PC-9 (cell line): ENCODE measurements at regions not wholly inside any gene's neighbourhood (a gene's known extent, or its start where the extent isn't known, plus 50 kb on each side); places are given as distances from the start of the nearest gene placed in this dataset.

Source experiments
- BruUV-seq: library from RNA; stranded (reverse); fragments of 400-500 nt; replicated peaks from 2 replicates; lab custom pipeline; 2021; lab: Mats Ljungman, UMichigan
- CTCF ChIA-PET: fragments of 300-600 bp; sonication (Branson Sonifier 250); formaldehyde crosslinking; loops from one replicate; lab custom pipeline; 2022; ENCODE audit warnings: antibody characterized with exemption; lab: Charles Lee
- POLR2A ChIA-PET: fragments of 300-600 bp; sonication (Branson Sonifier 250); formaldehyde crosslinking; loops from one replicate; lab custom pipeline; 2022; ENCODE audit warnings: antibody characterized with exemption; ENCODE audit not compliant: unreplicated experiment; lab: Charles Lee
- DNase-seq, 2 experiments: peaks; one replicate each; pipeline versions ENCODE4 v3.0.0 to v3.0.0-alpha.2; 2015 to 2022; ENCODE audit warnings: mixed read lengths in 1 of 2
- H2AFZ ChIP-seq: fragments of 200-600 bp; sonication (generic); 2 replicates; pipeline ENCODE4 v1.8.1; 2017; ENCODE audit warnings: antibody characterized with exemption
- H3F3A ChIP-seq: fragments of 200-600 bp; sonication (generic); 2 replicates; pipeline ENCODE4 v1.8.1; 2017; ENCODE audit warnings: antibody characterized with exemption, mild to moderate bottlenecking, low read depth; ENCODE audit not compliant: insufficient read depth
- H3K27ac ChIP-seq: fragments of 200-600 bp; sonication (generic); 2 replicates; pipeline ENCODE4 v1.6.1; 2016; ENCODE audit warnings: mixed run types
- H3K27me3 ChIP-seq: fragments of 200-600 bp; sonication (generic); 2 replicates; pipeline ENCODE4 v1.6.1; 2016; ENCODE audit warnings: low read depth, mixed run types; ENCODE audit not compliant: insufficient read depth
- H3K36me3 ChIP-seq: fragments of 200-600 bp; sonication (generic); 2 replicates; pipeline ENCODE4 v1.6.1; 2016; ENCODE audit warnings: low read depth, mixed run types
- H3K4me1 ChIP-seq: fragments of 200-600 bp; sonication (generic); replicated peaks from 2 replicates; pipeline ENCODE4 v1.6.1; 2016; ENCODE audit warnings: mixed run types; ENCODE audit not compliant: insufficient read depth
- H3K4me2 ChIP-seq: fragments of 200-600 bp; sonication (generic); 2 replicates; pipeline ENCODE4 v1.6.1; 2017; ENCODE audit warnings: mixed run types
- H3K4me3 ChIP-seq: fragments of 200-600 bp; sonication (generic); 2 replicates; pipeline ENCODE4 v1.6.1; 2016; ENCODE audit warnings: mixed run types
- H3K79me2 ChIP-seq: fragments of 200-600 bp; sonication (generic); 2 replicates; pipeline ENCODE4 v1.6.1; 2017; ENCODE audit warnings: low read depth, mixed run types
- H3K9me2 ChIP-seq: fragments of 200-600 bp; sonication (generic); 2 replicates; pipeline ENCODE4 v1.8.1; 2017; ENCODE audit warnings: mild to moderate bottlenecking; ENCODE audit not compliant: insufficient read depth
- H3K9me3 ChIP-seq: fragments of 200-600 bp; sonication (generic); 2 replicates; pipeline ENCODE4 v1.8.1; 2016; ENCODE audit warnings: low read depth; ENCODE audit not compliant: insufficient read depth
- H4K20me1 ChIP-seq: fragments of 200-600 bp; sonication (generic); 2 replicates; pipeline ENCODE4 v1.8.1; 2017; ENCODE audit not compliant: insufficient read depth
- CTCF ChIP-seq: fragments of 200-600 bp; sonication (generic); conservative IDR thresholded peaks from 2 replicates; pipeline ENCODE4 v1.6.1; 2017; ENCODE audit warnings: mixed run types, antibody characterized with exemption, mild to moderate bottlenecking, moderate library complexity
- EZH2 ChIP-seq: fragments of 200-600 bp; sonication (generic); IDR thresholded peaks from 2 replicates; pipeline ENCODE4 v1.8.0; 2017; ENCODE audit warnings: antibody characterized with exemption, low read depth
- intact Hi-C: fragments of 100-400 bp; cut with micrococcal nuclease; formaldehyde crosslinking; loops from one replicate; pipeline ENCODE4 v1.10.0; 2022; ENCODE audit not compliant: unreplicated experiment

GRCh38 chr3:24042174-24043059, 97.3 kb downstream of the NR1D2 start:
- H3K79me2 ChIP-seq: no peaks in the 10 kb centered on the region
- H3K4me1 ChIP-seq: peaks cover 2% of the 10 kb centered on the region
- no peaks in the 10 kb centered on the region for H4K20me1 ChIP-seq
- H3K4me3 ChIP-seq: no peak overlapping the region
- H2AFZ ChIP-seq: no peak overlapping the region
- CTCF ChIA-PET: no interaction called here
- H3K27ac ChIP-seq: no peak overlapping the region
- H3F3A ChIP-seq: no peaks in the 10 kb centered on the region
- H3K9me3 ChIP-seq: no peaks in the 10 kb centered on the region
- POLR2A ChIA-PET: no interaction called here
- no peak for DNase-seq
- H3K36me3 ChIP-seq: no peaks in the 10 kb centered on the region
- TF ChIP-seq CTCF (no peak), EZH2 (no peak)
- no peaks in the 10 kb centered on the region for H3K27me3 ChIP-seq
- no TSS peak for BruUV-seq
- intact Hi-C loops: no loop called here
- no peak overlapping the region for H3K4me2 ChIP-seq
- no peaks in the 10 kb centered on the region for H3K9me2 ChIP-seq

GRCh38 chr3:24043168-24043567, 98.1 kb downstream of the NR1D2 start:
- no peak for DNase-seq
- no peaks in the 10 kb centered on the region for H3K36me3 ChIP-seq
- ChIA-PET POLR2A (no interaction called here), CTCF (no interaction called here)
- no peaks in the 10 kb centered on the region for H3K9me3 ChIP-seq
- H3K4me2 ChIP-seq: no peak overlapping the region
- BruUV-seq: no TSS peak
- no peaks in the 10 kb centered on the region for H3K9me2 ChIP-seq
- no peak overlapping the region for H2AFZ ChIP-seq
- no peaks in the 10 kb centered on the region for H4K20me1 ChIP-seq
- H3K4me3 ChIP-seq: no peak overlapping the region
- no peaks in the 10 kb centered on the region for H3K27me3 ChIP-seq
- no peaks in the 10 kb centered on the region for H3K79me2 ChIP-seq
- H3K27ac ChIP-seq: no peak overlapping the region
- intact Hi-C loops: no loop called here
- H3K4me1 ChIP-seq: peaks cover 10% of the 10 kb centered on the region
- TF ChIP-seq EZH2 (no peak), CTCF (no peak)
- H3F3A ChIP-seq: peaks cover 1% of the 10 kb centered on the region; the same call in 1 of the 2 replicates

- H4K20me1 ChIP-seq: no peaks in the 10 kb centered on the region
- DNase-seq: no peak
- POLR2A ChIA-PET: interaction anchor here (0.5 kb wide), 1 partner anchor 19 kb away, joined by 3 read pairs; no protein-coding TSS in a partner anchor
- H3K27ac ChIP-seq: no peak overlapping the region
- BruUV-seq: no TSS peak
- peaks cover 7% of the 10 kb centered on the region; the same call in 1 of the 2 replicates for H3F3A ChIP-seq
- H3K9me3 ChIP-seq: no peaks in the 10 kb centered on the region
- H3K4me1 ChIP-seq: peaks cover 16% of the 10 kb centered on the region
- intact Hi-C loops: no loop called here
- H3K27me3 ChIP-seq: no peaks in the 10 kb centered on the region
- H3K9me2 ChIP-seq: no peaks in the 10 kb centered on the region
- no peak overlapping the region for H3K4me3 ChIP-seq
- CTCF ChIA-PET: no interaction called here
- no peak overlapping the region for H3K4me2 ChIP-seq
- H3K79me2 ChIP-seq: no peaks in the 10 kb centered on the region
- TF ChIP-seq CTCF (no peak), EZH2 (no peak)
- no peaks in the 10 kb centered on the region for H3K36me3 ChIP-seq
- H2AFZ ChIP-seq: no peak overlapping the region
These were observed 98.9 kb downstream of the NR1D2 start for GRCh38 chr3:24043985-24044384.
